Stimulated activated CD4-positive, alpha-beta T cell treated with anti-CD3 and anti-CD28 coated beads, Interleukin-15, amount 100 ng/mL, for 24 hours (primary cell): ENCODE measurements at regions not wholly inside any gene's neighbourhood (a gene's known extent, or its start where the extent isn't known, plus 50 kb on each side); places are given as distances from the start of the nearest gene placed in this dataset.
"Not testable (repeated sequence)": the region's sequence is repeated elsewhere in the genome, so short reads cannot be mapped to it uniquely, and the experiment has no call there.

ENCODE experiments used
- DNase-seq: peaks from one replicate; pipeline ENCODE4 v3.0.0-alpha.2; 2020

DNA sequence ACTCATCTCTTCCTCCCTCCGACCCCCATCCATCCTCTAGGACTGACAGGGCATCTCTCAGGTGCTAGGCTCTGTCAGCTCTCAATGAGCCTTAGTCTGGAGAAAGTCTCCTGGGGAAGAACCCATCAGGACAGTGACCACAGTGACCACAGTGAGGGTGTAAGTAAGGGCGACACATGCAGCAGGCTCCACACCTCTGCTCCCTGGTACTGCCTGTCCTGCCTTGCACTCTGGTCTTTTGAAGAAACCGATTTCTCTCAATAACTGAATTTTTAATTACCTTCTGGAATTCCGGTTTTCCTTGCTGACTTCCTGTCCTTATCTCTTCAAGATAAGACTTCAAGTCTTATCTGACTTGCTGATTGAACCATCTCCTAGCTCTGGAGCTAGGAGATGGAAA is 190.2 kb downstream of the ACTR3B start:
- no peak for DNase-seq

DNA sequence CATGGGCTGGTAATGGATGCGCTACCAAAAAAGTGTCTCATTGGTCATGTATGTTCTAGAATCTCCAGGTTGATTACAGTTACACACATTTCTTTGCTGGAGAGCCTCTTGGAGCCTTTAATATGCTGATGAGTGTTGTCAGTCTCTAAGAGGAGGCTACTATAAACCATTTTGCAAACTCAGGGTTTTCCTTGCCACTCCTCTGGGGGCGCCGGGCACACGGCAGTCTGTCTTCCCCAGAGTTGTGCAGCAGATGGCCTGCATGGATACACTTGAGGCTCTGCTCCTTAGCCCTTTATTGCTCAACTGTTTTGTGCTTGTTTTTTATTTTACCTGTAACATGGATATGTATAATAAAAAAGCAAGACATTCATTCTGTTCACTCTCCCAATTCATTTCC is 196.5 kb downstream of the ACTR3B start:
- no peak for DNase-seq

DNA sequence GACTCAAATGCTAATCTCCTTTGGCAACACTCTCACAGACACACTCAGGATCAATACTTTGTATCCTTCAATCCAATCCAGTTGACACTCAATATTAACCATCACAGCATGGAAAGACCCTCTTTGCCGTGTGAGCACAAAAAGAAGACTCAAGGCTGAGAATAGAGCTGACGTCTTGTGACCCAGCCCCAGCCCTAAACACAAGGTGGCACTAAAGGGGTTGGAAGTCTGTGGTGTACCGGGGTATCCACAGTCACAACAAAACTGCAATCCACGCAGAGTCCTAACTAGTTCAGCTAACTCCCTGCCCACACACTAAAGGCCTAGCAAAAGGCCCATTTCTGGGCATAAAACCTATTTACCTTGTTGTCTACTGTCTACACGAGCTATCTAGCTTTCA is 200.1 kb downstream of the ACTR3B start:
- no peak for DNase-seq

DNA sequence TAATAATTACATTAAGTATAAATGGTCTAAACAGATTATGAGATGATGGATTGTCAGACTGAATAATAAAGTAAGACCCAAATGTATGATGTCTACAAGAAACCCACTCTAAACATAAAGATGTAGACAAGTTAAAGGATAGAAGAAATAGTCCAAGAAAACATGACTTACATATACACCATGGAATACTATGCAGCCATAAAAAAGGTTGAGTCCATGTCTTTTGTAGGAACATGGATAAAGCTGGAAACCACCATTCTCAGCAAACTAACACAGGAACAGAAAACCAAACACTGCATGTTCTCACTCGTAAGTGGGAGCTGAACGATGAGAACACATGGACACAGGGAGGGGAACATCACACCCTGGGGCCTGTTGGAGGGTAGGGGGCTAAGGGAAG is 202.2 kb downstream of the ACTR3B start:
- DNase-seq: not testable (repeated sequence)

DNA sequence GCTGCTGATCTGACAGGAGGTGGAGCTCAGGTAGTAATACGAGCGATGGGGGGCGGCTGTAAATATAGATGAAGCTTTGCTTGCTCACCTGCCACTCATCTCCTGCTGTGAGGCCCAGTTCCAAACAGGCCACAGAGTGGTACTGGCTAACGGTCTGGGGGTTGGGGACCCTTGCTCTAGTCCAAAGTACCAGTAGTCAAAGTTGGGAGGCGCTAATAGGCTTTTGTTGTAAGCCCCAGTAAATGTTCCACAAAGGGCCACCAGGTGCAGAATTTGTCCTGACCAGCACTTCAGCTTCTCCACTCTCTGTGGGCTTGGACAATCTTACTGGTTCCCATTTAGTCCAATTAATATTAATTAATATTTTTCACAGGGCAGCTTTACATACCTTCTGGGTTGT is 206.6 kb downstream of the ACTR3B start:
- DNase-seq: no peak

DNA sequence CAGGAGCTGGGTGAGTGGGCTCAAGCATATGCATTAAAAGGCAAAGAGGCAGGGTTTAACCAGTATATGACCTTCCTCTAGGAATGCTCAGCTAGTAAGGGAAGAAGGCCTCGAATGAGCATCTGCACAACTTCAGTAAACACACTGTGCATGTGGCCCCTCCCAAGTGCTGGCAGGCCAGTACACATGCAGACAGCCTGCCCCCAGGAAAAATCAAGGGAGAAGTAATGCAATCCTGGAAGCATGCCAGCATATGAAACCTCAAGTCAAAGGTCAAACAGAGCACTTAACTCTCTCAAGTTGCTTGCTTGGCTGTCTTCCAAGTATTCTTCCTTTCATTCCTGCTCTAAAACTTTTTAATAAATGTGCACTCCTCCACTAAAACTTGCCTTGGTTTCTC is 208.4 kb downstream of the ACTR3B start:
- DNase-seq: no peak

DNA sequence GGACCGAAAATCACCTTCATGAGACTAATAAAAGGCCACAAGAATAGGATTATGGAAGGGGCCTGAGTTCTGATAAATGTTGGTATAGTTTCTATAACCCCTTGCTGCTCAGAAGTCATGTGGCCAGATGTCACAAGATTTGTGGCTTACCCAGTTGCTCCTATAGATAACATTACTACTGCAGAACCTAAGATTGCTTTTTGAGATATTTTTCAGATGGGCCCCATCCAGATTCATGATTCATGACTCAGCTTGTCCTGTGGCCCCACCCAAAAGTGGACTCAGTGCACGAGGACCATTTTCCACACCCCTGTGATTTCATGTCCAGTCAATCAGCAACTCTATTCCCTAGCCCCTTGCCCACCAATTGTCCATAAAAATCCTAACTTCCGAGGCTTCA is 209.0 kb downstream of the ACTR3B start:
- no peak for DNase-seq

DNA sequence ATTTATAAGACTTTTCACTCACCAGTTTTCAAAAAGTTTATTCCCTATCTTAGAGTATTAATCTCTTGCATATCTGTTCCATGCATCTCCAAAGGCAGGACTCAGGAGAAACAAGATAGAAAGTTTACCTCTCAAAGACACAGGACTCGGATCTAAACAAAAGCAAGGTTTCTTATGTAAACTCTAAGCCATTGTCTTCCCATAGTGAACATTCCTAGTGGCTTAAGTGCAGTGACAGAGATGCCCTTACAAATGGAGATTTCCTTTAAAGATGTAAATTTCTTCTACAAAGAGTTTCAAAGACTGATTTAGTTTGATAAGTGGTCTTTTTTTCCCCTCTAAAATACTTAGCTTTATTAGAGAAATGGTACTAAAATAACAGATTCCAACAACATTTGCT is 209.8 kb downstream of the ACTR3B start:
- no peak for DNase-seq

DNA sequence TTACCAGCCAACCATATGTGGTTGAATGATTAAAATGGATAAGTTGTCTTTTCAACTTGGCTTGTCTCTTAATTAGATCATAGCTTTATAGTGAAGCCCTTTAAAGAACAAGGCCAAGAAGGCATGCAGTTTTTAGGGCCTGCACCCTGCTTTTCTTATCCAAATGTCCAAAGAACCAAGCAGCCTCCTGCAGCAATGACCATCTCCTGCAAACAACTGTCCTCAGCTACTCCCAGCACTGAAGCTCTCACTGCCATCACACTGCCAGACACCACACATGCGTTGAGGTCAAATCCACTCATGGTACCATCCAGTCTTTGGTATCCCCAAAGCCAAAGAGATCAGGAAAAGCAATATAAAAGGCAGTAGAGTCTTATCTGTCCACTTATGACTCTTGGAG is 210.3 kb downstream of the ACTR3B start:
- DNase-seq: no peak

DNA sequence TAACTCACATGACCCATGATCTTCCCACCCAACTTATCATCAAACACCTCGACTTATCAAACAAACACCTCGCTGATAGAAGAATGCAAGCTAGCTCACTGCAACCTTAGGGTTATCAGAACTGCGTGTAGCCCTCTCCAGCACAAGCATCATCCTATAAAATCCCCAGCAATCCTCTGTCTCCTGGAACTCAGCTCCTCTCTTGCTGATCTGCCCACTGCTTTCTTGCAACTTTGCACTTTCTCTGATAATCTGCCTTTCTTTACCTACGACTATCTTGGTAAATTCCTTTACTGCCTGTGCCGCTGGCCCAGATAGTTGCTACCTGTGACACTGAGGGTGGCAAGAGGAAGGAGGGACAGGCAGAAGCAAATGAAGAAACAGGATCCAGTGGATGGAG is 210.9 kb downstream of the ACTR3B start:
- DNase-seq: no peak

DNA sequence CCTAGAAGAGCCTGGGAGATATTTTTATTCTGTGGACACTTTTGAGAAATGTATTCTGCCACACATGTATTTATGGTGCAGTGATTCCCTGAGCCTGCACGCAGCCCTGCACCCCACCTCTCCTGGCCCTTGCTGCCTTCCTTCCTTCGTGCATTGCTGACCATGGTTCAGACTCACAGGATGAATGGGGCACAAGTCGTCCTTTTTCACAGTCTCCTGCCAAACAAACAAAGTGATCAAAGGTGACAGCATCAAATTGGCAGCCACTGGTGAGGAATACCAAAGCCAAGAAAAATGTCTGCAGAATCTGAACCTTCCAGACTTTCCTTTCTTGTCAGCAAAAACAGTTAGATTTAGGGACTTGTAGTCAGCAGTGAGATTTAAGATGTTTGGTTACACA is 215.0 kb downstream of the ACTR3B start:
- DNase-seq: no peak

DNA sequence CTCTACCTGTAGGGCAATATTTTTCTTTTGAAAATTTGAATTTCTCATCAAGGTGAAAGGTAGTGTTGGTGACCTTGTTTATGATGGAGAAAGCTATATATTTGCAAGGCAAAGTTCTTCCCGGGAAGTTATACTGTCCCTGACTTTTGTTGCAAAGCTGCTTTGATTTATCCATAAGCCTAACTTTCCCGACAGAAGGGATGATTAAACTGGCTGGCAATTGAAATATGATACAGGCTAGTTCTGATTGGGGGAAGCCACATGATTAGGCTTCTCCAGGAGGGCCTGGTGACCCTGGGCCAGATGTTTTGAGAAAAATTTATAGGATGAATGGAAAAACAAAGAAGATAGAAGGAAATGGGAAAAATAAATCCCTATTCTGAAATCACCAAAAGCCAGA is 215.5 kb downstream of the ACTR3B start:
- DNase-seq: no peak

DNA sequence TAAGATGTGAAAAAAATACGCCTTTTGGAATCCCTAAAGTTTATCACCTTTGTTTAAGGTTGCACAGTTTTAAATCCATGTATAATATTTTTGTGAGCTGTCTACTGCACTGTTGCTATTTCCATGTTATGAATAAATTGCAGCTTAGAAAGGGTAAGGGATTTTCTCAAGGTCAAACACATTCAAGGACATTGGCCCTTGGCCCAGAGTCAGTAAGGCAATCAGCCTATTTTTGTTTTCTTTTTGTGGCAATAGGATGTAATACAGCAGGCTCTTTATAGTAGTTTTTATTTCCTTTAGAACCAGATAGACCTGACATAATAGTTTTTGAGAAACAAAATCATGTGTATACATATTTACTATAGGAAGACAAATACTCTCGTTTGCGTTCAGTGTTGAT is 219.8 kb downstream of the ACTR3B start:
- no peak for DNase-seq

DNA sequence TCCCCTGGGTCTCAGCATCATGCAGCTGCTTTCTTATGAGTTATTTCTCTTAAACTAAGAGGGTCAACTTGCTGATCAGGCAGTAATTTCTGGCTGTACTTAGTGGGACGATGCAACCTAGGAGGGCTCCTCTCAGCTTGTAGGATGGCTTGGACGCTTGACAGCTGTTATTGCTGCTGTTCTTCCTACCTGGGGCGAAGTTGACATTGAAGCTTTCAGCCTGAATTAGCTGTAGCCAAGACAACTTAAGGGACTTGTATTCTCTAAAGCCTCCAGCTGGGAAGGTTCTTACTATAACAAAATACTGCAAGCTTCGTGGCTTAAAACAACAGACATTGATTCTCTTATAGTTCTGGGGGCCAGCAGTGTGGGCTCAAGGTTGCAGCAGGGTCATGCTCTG is 224.9 kb downstream of the ACTR3B start:
- DNase-seq: no peak

DNA sequence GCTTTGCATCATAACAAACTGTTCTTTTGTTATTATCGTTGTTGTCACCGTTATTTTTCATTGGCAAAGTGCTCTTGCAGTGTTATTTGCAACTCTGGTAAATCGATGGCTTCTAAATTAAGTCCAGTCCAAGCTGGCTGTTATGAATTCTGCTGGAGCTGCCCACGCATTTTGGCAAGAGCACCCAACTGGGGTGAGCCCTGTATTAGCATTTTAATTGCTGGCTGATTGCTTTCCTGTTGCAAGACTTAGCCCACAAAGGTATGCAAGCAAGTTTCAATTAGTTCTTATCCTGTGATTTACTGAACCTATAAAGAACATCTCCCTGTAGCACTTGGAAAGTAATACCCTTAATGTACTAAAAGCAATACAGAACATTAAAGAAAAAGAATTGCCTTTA is 226.8 kb downstream of the ACTR3B start:
- no peak for DNase-seq

DNA sequence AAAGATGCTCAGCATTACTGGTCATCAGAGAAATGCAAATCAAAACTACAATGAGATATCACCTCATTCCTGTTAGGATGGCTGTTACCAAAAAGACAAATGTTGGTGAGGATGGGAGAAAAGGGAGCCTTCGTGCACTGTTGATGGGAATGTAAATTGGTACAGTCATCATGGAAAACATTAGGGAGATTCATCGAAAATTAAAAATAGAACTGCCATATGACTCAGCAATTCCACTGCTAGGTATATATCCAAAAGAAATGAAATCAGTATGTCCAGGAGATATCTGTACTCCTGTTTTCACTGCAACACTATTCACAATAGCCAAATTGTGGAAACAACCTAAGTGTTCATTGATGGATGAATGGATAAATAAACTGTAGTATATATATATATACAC is 228.1 kb downstream of the ACTR3B start:
- no peak for DNase-seq

DNA sequence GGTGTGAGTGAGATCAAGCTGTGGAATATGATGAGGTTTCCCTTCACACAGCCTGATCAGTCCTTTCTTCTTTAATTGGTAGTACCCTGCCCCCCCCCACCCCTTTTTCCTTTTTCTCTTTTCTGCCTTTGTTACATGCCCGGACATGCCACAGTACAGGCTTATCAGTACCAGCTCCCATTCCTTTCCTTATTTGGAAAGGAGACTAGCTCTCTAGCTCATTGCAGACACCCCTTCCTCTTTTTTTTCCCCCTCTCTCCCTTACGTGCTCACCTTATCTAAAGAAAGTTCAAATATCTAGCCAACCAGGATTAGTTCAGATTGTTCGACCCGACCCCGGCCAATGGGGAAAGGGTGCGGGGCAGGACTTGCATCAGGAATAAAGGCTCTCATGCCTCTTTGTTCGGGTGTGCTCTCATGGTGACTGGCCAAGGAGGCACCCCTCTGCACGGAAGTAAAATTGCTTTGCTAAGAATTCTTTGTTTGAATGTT is 230.4 kb downstream of the ACTR3B start:
- DNase-seq: no peak

DNA sequence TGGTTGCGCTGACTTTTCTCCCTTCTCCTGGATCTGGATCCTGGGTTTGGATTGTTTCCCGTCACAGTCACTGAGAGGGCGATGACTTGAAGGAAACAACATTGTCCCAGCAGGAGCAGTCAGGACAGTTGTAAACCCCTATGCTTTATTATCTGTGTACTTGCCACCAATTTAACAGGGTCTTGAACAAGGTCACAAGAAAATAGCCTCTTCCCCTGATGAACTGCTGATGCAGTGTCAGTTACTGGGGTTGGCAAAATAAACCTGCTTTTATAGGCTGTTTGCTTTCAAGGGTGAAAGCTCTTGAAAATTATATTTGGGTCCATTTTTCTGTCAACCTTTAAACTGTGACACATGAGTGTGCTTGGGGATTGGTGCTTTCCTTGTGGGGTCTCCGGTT is 238.9 kb downstream of the ACTR3B start:
- no peak for DNase-seq

DNA sequence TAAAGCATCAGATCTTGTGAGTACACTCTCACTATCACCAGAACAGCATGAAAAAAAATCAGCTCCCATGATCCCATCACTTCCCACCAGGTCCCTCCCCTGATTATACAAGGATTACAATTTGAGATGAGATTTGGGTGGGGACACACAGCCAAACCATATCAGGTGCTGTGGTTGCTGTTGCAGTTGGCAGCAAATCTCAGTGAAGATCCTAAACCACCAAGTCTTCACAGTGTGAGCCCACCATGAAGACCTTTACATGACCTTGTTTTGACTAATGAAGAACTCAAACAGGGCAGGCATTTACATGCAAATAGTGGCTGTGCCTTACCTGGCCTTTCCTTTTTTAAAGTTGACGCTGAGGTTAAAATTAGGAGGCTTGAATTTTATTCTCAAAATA is 242.6 kb downstream of the ACTR3B start:
- DNase-seq: no peak

DNA sequence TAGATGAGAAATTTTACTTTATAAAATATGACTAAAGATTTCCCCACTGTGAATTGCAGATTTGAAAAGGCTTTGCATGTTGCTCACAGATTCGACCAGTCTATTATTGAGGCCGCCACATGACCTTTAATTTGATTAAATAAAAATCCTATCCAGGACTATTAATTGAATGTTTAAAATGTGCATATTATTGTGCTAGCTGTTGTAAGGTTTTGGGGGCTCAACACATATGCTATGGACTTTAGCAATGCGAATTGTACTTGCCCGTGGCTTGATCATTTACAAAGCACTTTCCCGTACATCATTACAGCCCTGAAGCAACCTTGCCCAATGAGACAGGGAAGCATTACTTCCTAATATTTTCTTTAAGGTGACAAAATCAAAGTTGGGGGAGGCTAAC is 243.0 kb downstream of the ACTR3B start:
- DNase-seq: no peak

DNA sequence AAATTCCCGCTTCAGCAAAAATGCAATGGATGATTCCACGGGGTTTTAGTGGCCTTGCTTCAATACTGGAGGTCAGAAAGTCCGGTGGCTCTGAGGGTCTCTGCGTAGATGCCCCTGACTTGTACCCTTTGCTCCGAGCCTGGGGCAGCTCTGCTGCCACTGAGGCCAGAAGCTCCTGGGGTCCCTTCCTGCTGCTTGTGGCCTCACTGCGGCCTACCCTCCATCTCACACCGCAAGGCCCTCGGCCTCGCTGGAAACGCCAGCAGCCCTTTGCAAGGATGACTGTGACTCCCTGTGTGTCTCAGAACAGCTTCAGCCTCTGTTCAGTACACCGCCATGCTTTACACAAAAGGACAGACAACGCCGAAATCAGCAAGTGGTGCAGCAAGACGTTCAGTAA is 244.8 kb downstream of the ACTR3B start:
- no peak for DNase-seq

DNA sequence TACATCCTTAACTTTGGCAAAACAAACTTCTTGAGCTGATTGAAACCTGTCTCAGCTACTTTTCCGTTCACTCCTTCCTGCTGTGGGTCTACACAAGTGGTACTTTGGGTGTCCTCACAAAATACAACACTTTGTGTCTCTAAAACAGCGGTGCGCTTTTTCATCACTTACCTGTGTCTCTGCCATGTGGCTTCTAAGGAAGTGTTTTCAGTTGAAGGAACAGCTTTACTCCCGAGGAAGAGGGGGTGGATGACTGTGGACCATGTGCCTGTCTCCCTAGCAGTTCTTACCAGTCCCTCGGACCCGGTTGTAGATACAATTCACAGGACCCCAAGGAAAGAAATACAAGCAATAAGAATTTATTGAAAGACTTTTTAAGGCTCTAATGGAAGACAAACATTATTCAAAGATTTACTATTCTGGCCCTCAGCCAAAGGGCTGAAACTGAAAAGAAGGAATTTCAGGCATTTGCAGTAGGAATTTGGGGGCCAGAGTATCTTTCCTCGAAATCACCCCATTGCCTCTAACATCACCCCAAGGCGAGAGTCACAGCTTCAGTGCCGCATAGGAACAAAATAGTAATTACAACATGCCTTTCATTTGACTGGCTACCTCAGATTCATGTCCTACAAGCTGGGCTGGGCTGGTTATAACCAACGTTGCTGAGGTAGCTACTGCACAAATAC is 246.3 kb downstream of the ACTR3B start:
- no peak for DNase-seq

DNA sequence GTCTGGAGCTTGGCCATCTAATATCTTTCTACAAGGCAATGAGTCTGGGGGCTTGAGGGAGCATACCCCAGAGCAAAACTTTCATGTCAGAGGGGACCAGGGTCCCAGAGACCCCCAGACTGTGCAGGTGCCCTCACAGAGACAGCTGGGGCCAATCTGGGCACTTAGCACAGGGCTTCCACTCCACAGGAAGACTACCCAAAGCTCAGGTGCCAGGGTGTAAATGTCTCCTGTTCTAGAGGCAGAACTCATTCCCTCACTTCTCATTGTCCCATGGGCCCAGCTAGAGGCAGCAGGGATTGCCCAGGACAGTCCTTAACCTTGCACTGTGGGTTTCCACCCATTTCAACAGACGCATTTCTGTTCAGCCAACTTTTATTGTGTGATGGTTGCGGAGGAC is 246.9 kb downstream of the ACTR3B start:
- no peak for DNase-seq

DNA sequence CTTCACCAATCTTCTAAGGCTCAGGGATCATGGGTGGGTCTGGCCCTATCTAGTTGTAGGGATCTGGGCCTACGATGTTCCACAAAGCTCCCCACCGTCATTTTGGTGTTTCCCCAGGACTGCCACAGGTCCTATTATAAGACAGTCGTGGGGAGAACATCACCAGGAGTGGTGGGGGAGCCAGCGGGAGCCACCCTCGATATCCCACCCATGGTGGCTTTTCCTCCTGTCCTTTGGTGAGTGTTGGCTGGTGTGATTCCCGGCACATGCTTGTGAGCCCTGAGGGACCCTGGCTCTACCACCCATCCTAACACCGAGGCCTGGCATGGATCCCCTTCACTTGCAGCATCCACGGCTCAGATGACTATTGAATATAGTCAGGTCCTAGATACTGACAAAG is 247.4 kb downstream of the ACTR3B start:
- no peak for DNase-seq

DNA sequence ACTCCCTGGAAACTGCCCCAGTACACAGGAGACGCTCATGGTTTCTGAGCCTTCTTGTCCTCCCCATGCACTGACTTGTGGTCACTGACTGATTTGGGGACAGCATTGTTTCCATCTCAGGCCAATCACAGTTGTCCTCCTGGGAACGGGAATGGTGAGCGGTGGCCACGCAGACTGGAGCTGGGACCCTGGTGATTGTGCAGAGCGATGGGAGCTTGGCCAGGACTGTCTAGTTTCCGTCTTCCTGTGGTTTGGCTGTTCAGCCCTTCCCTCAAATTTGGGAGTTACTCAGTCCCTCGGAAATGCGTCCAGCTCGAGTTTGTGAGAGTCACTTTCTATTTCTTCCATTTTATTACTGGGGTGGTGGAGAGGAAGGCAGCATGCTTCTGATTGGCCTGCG is 250.9 kb downstream of the ACTR3B start:
- DNase-seq: no peak

DNA sequence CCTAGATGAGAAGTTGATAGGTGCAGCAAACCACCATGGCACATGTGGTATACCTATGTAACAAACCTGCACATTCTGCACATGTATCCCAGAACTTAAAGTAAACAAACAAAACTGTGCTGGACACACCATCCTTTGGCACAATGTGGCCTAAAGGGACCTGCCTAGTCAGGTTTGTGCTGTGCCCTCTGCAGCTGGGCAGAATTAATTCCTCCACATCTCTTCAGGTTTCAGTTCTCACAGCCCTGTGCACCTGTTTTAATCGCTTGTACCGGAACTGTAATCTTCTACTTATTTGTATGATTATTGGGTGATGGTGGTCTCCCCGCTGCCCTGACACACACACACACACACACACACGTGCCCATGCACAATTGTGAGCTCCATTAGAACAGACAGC is 252.7 kb downstream of the ACTR3B start:
- no peak for DNase-seq
